ENCODE measurements at regions not wholly inside any gene's neighbourhood (a gene's known extent, or its start where the extent isn't known, plus 50 kb on each side); places are given as distances from the start of the nearest gene placed in this dataset.

DNA sequence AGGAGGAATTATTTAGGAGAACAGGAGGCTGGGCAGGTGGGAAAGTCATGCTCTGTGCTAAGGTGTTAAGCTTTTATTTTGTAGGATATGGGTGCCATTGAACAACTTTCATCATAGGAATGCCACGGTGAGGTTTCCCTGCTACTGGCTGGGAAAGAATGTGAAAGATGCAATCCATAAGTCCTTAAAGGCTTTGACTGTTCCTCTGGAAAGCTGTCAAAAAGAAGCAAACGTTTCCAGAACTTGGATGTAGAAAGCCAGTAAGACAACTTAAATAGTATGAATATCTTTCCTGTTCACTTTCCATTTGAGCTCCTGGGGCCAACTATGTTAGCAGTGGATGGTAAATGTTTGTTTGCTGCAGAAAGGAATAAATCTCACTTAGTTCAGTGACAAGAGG, 574.4 kb downstream of the RNF144B start:
- DNase-seq (ENCODE audit: low spot score) = no peak

DNA sequence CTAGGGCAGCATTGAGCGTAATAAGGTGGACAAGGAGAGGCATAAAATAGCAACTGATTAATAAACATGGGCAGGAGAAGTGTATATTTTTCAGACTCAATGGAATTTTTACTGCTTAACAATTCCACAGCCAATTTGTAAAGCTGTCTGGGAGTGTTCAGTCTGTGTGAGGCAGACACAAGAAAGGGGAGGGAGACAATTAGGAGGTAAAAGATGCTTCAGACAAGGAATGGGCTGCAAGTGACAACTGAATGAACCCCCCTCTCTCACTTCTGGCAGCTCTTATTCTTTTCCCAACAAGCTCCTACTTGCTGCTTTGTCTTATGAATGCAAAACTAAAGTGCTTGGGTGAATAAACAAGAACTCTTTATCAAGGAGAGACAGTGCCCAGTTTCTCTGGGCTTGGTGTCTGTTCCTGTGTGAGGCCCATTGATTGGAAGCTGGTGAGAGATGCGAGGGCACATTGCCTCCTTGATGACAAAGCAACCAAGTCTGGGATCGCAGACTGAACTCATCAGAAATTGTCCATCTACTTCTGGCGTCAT, 575.3 kb downstream of the RNF144B start:
- no peak for DNase-seq (ENCODE audit: low spot score)

DNA sequence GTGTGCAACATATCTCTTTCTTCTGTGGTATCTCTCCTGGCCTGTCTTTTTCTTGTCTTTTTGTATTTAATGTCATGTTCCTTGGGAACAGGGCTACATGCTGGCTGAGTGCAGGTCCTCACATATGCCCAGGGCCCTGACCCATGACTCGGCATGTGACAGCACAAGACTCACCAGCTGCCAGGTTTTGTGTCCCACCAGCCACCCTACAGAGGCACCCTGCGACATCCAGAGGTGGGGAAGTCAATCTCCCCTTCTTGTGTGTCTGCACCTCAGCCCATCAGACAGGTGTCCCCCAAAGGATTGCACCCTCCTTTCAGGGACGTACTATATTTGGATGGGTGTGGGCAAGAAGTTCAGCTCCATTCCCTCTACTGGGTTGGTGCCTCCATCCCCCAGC, 576.3 kb downstream of the RNF144B start:
- DNase-seq (ENCODE audit: low spot score) = no peak

DNA sequence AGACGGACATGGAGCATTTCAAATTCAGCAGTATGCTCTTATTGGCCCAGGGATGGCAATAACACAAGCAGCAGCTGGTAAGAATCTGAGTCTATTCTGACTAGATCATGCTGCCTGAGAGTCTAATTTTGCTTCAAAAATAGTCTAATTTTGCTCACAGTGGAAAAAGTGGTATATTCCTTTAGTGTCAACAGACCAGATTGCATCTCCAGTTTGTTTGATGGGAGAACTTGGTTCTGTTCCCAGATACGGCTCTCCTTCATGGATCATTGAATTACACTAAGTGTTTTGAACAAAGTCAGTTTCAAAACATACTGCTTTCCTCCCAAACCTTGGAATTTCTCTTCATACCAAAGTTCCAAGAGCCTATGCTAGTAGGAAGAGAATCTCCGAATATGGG, 586.1 kb downstream of the RNF144B start:
- DNase-seq (ENCODE audit: low spot score) = no peak

DNA sequence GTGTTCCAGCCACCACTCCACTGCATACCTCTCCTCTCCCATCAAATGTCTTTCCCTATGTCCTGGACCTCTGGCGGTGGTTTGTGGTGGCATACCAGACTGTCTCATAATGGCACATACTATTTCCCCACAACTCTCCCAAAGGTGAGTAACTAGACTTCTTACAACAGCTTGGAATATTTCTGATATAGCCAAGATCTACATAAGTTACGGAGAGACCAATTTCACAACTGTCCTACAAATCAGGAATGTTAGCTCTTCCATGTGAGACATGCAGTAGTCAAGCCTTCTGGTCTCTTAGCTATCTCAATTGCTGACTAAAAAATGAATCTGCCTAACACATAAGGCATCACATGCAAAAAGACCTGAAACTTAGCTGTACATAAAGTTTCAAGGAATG, 588.9 kb downstream of the RNF144B start:
- DNase-seq (ENCODE audit: low spot score) = no peak

DNA sequence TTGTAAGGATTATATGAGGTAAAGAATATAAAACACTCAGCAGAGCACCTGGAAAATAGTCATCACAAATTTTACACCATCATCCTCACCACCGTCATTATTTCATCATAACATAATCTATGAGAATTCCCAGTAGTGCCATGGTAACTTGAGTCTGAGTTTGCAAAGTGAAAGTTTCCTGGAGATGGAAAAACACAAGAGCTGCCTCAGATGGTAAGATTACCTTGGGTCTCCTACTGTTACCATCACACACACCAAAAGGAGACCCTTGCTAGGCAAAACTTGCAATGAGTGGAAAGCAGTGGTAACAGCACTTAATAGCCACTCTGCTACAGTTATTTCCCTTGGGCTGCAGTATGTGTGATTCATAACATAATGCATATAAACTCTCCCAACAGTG, 589.8 kb downstream of the RNF144B start:
- DNase-seq (ENCODE audit: low spot score) = no peak

DNA sequence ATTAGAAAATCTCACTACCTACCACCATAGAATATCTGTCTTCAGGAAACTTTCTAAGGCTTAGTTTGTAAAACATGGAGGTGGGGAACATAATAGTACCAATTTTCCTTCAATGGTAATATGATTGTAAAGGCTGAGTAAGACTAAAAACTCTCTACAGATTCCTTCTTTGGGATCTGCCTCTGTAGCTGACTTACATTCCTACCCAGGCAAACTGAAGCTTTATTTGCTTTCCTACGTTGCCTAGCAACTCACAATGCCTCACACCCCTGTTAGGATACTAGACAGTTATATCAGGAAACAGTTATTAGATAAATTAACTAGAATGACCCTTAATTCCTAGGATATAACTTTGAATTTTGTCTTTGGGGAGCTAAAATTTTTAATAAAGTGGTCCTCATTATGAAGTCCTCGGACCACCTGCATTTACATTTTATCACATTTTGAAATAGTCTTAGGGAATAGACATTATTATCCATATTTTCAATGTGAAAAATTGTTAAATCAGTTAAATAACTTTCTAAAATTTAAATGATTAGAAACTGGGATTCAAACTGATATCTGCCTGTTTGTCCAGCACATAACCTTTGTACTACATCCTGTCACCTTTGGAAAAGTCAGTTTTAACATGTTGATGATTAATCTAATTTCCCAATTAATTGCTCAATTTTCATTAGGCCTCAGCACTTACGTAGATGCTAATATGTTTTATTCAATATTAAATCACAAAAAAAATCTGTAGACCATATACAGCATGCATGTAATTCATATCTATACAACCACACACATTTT, 591.4 kb downstream of the RNF144B start:
- DNase-seq (ENCODE audit: low spot score) = no peak

DNA sequence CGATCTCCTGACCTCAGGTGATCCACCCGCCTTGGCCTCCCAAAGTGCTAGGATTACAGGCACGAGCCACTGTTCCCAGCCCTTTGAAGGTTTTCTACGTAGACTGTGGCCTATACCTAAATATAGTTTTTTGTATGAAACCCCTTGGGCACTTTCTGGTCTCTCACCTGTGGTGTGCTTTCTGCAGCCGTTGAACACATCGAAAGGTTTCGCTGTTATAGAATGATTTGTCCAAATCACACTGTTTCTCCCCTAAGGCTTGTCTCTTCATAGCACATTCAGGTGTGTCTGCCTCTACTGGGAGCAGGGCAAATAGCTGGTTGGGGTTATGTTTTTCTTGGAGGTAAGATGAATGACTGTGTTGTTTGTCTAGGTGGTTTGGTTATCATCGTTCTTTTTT, 597.9 kb downstream of the RNF144B start:
- DNase-seq (ENCODE audit: low spot score) = no peak

DNA sequence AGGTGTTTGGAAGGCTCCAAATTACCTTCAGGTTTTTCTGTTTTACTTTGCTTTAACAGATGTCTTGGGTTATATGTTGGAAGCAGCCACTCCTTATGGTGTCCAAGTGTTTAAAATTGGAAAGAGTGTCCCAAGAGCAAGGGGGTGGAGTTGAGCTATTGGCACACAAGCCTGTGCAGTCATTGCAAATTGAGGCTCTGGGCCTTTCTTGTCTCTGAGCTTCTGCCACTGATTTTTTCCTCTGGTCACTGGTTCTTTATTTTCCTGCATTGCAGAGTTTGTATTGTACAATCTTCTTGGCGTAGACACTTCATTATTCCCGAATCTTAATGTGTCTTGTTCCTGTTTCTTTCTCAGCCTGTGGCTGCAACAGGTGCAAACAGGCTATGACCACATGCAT, 598.8 kb downstream of the RNF144B start:
- no peak for DNase-seq (ENCODE audit: low spot score)

DNA sequence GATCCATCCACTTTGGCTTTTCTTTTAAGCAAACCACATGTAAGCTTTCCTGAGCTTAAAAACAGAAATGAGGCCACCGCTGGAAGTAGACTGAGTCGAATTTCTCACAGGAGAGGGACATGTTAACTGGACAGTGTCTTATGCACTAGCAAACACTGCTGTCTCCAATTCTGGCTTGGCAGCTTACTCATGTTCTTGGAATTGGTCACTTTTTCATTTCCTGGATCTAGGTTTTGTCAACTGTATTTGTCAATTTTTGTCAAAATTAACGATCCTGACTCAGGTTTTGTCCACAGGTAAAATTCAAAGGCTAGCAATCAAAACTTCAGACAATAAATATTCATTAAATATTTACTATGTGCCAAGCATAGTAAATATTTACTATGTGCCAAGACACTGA, 601.5 kb downstream of the RNF144B start:
- no peak for DNase-seq (ENCODE audit: low spot score)

DNA sequence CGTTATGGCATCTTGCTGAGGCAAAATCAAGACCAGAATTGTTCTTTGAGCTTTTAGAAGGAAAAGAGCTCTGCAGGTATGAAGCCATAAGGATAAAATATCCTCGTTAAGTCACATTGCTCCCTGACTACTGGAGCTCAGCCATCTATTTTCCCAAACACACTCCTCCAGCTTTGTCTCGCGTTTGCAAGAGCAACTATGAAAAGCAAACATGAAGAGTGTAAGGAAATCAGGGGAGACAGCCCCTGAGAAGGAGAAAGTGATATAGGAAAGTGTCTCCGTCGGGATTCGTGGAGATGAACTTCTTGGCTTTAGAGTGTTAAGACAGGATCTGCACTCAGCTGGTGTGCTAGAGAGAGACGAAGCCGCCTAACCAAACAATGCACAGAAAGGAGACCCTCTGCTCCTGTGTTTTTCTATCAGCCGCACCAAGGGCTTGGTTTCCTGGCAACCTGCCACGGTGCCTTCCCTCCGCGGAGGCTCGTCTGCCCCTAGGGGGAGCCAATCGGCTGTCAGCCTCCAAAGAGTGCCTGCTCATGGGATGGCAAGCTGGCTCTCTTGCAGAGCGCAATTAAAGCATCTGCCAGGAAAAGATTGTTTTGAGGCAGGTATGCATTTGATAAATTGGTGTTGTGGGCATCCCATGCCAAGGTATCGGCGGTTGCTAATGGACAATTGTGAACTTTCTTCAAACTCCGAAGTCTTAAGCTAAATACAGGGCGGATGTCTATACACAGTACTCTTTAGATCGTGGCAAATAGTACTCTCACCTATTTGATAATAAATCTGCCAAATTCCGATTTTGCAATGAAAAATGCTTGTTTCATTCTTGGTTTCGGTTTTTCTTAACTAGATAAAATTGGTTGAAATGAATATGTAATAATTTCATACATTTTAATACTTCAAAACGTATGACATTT, 603.2 kb downstream of the RNF144B start:
- DNase-seq (ENCODE audit: low spot score) = peak; percentile 58

DNA sequence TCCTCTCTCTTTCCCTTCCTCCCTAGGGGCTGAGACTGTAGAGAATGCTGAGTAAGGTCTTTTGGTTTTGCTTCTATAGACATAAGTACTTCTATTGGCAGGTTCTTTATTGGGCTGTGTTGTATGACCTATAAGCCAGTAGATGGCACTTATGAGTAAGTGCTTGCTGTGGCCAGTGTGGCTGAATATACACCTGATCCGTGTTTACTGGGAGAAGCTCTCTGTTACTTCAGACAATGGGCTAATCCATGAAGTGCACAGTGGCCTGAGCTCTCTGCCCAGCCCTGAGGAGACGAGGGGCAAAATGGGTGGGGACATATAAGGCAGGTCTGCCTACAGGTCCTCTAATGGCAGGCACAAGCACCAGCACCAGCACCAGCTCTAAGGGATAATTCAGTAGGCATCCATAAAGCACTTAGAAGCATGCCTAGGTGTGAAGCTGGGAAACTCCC, 610.3 kb downstream of the RNF144B start:
- peak; percentile 11 for DNase-seq (ENCODE audit: low spot score)

DNA sequence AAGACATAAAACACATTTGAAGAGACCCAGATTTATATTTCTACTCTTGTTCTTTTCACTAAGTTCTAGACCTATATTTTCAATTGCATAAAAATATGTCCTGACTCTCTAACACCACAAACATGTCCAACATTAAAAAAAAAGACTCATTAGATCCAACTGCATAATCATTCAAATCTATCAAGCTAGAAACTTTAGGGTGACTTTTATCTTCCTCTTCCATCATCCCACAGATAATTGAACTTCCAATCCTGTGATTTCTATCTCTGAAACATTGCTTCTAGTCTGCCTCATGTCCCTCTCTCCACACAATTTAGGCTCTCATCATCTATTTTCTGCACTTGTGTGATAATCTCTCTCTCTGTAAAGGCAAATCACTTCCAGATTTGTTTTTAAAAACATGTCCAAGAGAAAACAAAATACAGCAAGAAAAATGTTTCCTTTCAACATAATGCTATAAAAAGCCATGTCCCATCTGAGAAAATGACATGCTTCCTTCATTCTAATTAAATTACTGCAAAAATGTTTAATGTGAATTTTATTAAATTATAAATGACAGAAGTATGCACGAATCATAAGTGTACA, 615.9 kb downstream of the RNF144B start:
- no peak for DNase-seq (ENCODE audit: low spot score)

DNA sequence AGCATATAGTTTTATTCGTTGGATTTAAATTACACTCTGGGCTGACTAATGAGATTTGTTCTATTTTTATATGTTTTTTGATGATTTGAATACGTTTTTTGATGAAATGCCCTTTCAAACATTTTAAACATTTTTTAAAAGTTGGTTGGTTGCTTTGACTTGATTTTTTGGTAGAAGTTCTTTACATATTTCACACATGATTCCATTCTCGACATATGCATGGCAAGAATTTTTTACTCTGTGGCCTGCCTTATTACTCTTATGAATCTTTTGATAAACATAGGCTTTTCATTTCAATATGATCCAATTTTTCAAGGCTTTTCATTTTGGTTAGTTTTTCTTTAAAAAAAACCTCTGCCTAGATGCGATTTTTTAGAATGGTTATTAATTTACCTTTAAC, 617.0 kb downstream of the RNF144B start:
- DNase-seq (ENCODE audit: low spot score) = no peak

DNA sequence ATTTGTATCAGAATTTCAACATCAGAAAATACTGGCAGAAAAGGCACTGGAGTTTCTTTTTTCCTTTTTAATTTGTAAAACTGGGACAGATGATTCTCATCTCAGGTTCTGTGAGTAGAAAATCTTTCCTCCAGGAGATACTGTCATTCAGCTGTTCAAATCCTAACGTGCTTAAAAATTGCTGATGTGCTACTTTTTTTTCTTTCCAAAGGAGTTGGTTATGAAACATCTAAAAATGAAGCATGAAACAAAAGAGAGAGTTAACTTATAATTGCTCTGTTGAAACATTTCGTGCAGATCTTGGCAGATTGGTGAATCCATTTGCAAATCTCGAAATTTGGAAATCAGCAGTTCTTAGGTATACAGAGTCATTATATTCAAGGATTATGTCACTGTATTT, 622.6 kb downstream of the RNF144B start:
- DNase-seq (ENCODE audit: low spot score) = no peak

DNA sequence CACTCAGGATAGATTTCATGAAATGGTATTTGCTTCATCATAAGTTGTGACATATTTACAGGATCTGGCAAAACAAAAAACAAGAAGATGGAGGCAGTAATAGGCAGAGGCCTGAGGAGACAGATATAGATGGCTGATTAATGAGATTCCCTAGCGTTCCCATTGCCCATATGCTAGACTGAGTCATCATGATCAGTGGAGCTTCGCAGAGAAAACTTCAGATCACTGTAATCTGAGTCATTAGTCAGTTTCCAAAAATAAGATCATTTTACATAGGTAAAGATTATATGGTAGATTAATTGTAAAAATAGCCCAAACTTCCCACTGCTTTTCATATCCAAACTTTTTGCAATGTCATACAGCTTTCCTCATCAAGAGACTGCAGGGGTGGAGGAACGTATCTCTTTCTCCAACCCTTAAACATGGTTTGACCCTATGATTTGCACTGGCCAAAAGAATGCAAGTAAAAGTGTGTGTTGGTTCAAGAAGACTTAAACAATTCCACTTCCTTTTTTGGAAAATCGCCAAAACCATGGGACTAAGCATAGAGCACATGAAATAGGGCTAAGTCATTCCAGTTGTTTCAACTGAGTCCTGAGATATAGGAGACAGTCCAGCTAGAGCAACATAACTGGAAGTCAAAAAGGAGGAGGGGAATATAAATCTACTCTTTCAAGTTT, 626.0 kb downstream of the RNF144B start:
- no peak for DNase-seq (ENCODE audit: low spot score)

DNA sequence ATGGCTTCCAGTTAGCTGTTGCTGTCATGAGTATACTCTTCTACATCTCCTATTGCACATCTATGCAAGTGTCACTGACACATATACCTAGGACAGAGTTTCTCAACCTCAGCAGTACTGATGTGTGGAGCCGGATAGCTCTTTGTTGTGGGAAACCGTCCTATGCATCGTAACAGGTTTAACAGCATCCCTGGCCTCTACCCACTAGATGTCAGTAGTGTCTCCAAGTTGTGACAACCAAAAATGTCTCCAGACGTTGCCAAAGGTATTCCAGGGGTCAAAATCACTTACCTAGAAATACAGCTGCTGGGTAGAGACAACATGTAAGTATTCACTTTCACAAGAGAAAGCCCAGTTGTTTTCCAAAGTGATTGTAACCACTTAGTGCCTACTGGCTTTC, 637.6 kb downstream of the RNF144B start:
- DNase-seq (ENCODE audit: low spot score) = peak; percentile 8

DNA sequence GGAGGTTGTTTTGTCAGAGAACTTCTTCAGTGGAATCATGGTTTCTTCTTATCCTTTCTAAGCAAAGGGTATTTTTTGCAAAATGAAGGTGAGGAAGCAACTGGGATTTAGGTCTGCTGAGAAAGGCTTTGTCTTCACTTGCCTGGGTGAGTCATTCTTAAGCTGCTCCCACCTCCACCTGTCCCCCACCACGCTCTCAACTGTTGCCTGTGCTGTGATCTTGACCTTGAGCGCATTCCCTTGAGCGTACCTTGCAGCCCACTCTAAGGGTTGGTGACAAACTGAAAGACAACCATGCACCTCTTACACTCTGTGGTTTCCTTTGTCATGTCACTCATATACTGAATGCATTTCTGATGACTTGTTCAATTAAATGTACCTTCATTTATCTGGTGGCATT, 641.1 kb downstream of the RNF144B start:
- no peak for DNase-seq (ENCODE audit: low spot score)

DNA sequence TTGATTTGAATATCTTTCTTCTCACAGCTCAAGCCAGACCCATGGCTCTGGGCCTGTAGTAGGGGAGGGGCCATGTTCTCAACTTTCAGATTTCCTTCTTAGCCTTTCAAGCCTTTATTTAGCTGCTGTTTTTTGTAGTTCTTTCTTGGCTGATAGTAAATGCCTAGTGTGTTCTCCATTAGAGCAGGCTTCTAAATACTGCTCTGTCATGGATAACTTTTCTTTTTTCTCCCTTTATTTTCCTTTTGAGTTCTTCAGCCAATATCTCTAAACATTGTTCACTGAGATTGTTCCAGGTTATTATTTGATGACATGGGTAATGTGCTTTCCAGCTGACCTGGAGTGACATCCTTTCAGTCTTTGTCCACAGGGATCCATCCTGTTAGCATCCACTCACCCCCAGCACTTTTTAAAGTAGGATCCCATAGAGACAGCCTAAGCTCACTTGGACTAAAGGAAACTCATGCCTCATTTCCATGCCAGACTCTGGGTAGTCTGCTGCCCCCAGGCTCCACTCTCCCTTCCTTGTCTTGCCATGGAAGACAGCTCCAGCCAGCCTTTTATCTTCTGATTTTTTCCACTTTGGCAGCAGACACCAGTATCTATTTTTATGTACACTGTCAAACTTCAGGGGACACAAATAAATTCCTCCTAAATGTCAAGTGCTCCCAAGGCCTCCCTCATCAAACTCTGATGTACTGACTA, 645.6 kb downstream of the RNF144B start:
- no peak for DNase-seq (ENCODE audit: low spot score)

DNA sequence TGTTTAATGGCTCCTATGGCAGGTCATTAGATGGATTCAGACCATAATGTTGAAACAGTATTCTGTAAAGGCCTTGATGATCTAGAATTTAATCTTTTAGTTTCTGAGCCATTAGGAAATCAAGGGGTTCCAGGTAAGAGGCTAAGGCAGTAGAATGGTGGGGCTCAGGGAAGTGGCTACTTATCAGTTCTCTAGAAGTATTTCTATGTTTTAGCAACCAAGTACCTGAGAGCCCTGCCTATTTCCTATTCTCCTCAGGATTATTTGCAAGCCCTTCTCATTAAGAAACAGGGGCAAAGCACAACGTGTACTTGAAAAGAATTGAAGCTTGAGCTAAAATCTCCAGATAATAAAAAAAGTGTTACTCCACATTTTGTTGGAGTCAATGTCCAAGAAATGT, 646.5 kb downstream of the RNF144B start:
- DNase-seq (ENCODE audit: low spot score) = no peak

DNA sequence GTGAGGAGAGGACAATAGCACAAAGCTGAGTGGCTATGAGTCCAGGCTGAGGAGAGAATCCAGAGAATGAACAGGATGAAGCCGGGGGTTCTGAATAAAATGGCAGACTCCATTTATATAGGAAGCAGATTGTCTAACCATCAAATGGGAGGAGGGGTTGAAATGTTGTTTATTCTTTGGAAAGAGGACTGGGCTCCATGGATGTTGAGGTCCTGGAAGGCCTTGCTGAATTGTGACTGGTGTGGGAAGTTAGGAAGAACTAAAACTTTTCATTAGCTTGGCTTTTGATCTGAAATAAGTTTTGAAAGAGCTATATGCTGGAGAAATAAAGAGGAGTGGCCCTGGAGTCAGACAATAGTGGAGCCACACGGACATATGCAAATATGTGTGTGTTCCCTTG, 647.8 kb downstream of the RNF144B start:
- DNase-seq (ENCODE audit: low spot score) = no peak
